Activated naive CD4-positive, alpha-beta T cell treated with anti-CD3 and anti-CD28 coated beads for 36 hours (primary cell): ENCODE measurements at regions not wholly inside any gene's neighbourhood (a gene's known extent, or its start where the extent isn't known, plus 50 kb on each side); places are given as distances from the start of the nearest gene placed in this dataset.
"Not testable (repeated sequence)": the region's sequence is repeated elsewhere in the genome, so short reads cannot be mapped to it uniquely, and the experiment has no call there.

Experiments used
- CTCF ChIA-PET: fragments of 350-600 bp; sonication (Branson Sonifier 250); formaldehyde crosslinking; loops from one replicate; lab custom pipeline; 2021; ENCODE audit warnings: antibody characterized with exemption; lab: Charles Lee
- DNase-seq: peaks from one replicate; pipeline ENCODE4 v3.0.0-alpha.2; 2020
- H3K27ac Mint-ChIP-seq: one replicate; pipeline ENCODE4 v1.8.0; 2021; ENCODE audit warnings: mild to moderate bottlenecking, mixed read lengths
- H3K27me3 Mint-ChIP-seq: one replicate; pipeline ENCODE4 v1.8.0; 2021; ENCODE audit warnings: low read depth, mixed read lengths
- H3K36me3 Mint-ChIP-seq: one replicate; pipeline ENCODE4 v1.8.0; 2021; ENCODE audit warnings: low read depth, mixed read lengths
- H3K4me1 Mint-ChIP-seq: one replicate; pipeline ENCODE4 v1.8.0; 2021; ENCODE audit warnings: low read depth, mixed read lengths
- H3K4me3 Mint-ChIP-seq: one replicate; pipeline ENCODE4 v1.8.0; 2021; ENCODE audit warnings: mild to moderate bottlenecking, moderate library complexity, mixed read lengths
- H3K9me3 Mint-ChIP-seq: one replicate; pipeline ENCODE4 v1.8.0; 2021; ENCODE audit warnings: mixed read lengths
- intact Hi-C: fragments of 100-400 bp; cut with micrococcal nuclease; formaldehyde crosslinking; loops from one replicate; pipeline ENCODE4 v1.15.1; 2023

- intact Hi-C loops = no loop called here
- H3K27ac Mint-ChIP-seq = no peak overlapping the region
- H3K4me3 Mint-ChIP-seq = no peak overlapping the region
- no peaks in the 10 kb centered on the region for H3K27me3 Mint-ChIP-seq
- H3K9me3 Mint-ChIP-seq = peaks cover 13% of the 10 kb centered on the region
- DNase-seq = no peak
- CTCF ChIA-PET = no interaction called here
- no peaks in the 10 kb centered on the region for H3K36me3 Mint-ChIP-seq
- H3K4me1 Mint-ChIP-seq = peaks cover 11% of the 10 kb centered on the region
These were observed 293.9 kb upstream of the GATB start for GRCh38 chr4:152054731-152055130.

GRCh38 chr4:152052451-152053057 is 291.7 kb upstream of the GATB start:
- Mint-ChIP-seq H3K36me3 (no peaks in the 10 kb centered on the region), H3K27me3 (no peaks in the 10 kb centered on the region), H3K27ac (no peak overlapping the region), H3K9me3 (peaks cover 7% of the 10 kb centered on the region), H3K4me1 (peaks cover 11% of the 10 kb centered on the region), H3K4me3 (no peak overlapping the region)
- DNase-seq = no peak
- CTCF ChIA-PET = no interaction called here
- intact Hi-C loops = no loop called here

GRCh38 chr4:152051332-152051731 is 290.5 kb upstream of the GATB start:
- intact Hi-C loops = not testable (repeated sequence)

GRCh38 chr4:152050106-152050505 is 289.3 kb upstream of the GATB start:
- Mint-ChIP-seq H3K36me3 (no peaks in the 10 kb centered on the region), H3K9me3 (no peaks in the 10 kb centered on the region), H3K4me3 (no peak overlapping the region), H3K27ac (no peak overlapping the region), H3K27me3 (no peaks in the 10 kb centered on the region), H3K4me1 (peaks cover 13% of the 10 kb centered on the region)
- CTCF ChIA-PET = no interaction called here
- no peak for DNase-seq
- intact Hi-C loops = no loop called here

More at GRCh38 chr4:152051332-152051731, 290.5 kb upstream of the GATB start:
- CTCF ChIA-PET, H3K9me3 Mint-ChIP-seq, H3K27me3 Mint-ChIP-seq, H3K27ac Mint-ChIP-seq, H3K36me3 Mint-ChIP-seq, H3K4me3 Mint-ChIP-seq, DNase-seq: not testable (repeated sequence)
- peaks cover 11% of the 10 kb centered on the region for H3K4me1 Mint-ChIP-seq

GRCh38 chr4:152047451-152047850 is 286.6 kb upstream of the GATB start:
- Mint-ChIP-seq H3K27ac (no peak overlapping the region), H3K27me3 (no peaks in the 10 kb centered on the region), H3K36me3 (no peaks in the 10 kb centered on the region), H3K4me1 (peaks cover 6% of the 10 kb centered on the region), H3K4me3 (no peak overlapping the region), H3K9me3 (peaks cover 11% of the 10 kb centered on the region)
- intact Hi-C loops = no loop called here
- DNase-seq = no peak
- CTCF ChIA-PET = interaction anchor here (0.6 kb wide), 1 partner anchor 10 kb away, joined by 4 read pairs; no protein-coding TSS in a partner anchor

GRCh38 chr4:152045807-152046571 is 285.2 kb upstream of the GATB start:
- intact Hi-C loops = no loop called here
- Mint-ChIP-seq H3K27me3 (no peaks in the 10 kb centered on the region), H3K4me1 (peaks cover 2% of the 10 kb centered on the region), H3K4me3 (no peak overlapping the region), H3K36me3 (no peaks in the 10 kb centered on the region), H3K9me3 (peaks cover 11% of the 10 kb centered on the region), H3K27ac (no peak overlapping the region)
- CTCF ChIA-PET = interaction anchor here (1.0 kb wide), 1 partner anchor 101 kb away, joined by 3 read pairs; no protein-coding TSS in a partner anchor
- DNase-seq = peak; percentile 20

- peaks cover 11% of the 10 kb centered on the region for H3K9me3 Mint-ChIP-seq
- no peak overlapping the region for H3K4me3 Mint-ChIP-seq
- no peak for DNase-seq
- no peaks in the 10 kb centered on the region for H3K36me3 Mint-ChIP-seq
- CTCF ChIA-PET = interaction anchor here (1.0 kb wide), 1 partner anchor 102 kb away, joined by 3 read pairs; no protein-coding TSS in a partner anchor
- no peaks in the 10 kb centered on the region for H3K27me3 Mint-ChIP-seq
- no peak overlapping the region for H3K27ac Mint-ChIP-seq
- peaks cover 2% of the 10 kb centered on the region for H3K4me1 Mint-ChIP-seq
- intact Hi-C loops = no loop called here
These were observed 284.6 kb upstream of the GATB start for GRCh38 chr4:152045449-152045806.

- intact Hi-C loops = no loop called here
- Mint-ChIP-seq H3K9me3 (peaks cover 11% of the 10 kb centered on the region), H3K4me1 (peaks cover 2% of the 10 kb centered on the region), H3K27me3 (no peaks in the 10 kb centered on the region), H3K27ac (no peak overlapping the region), H3K4me3 (no peak overlapping the region), H3K36me3 (no peaks in the 10 kb centered on the region)
- DNase-seq = no peak
- CTCF ChIA-PET = interaction anchor here (0.6 kb wide), 1 partner anchor 335 kb away, joined by 3 read pairs; no protein-coding TSS in a partner anchor
These were observed 283.7 kb upstream of the GATB start for GRCh38 chr4:152044331-152045036.

GRCh38 chr4:152041295-152041694 is 280.5 kb upstream of the GATB start:
- no peak for DNase-seq
- no peaks in the 10 kb centered on the region for H3K27me3 Mint-ChIP-seq
- H3K4me1 Mint-ChIP-seq = peaks cover 8% of the 10 kb centered on the region
- no peak overlapping the region for H3K27ac Mint-ChIP-seq
- H3K36me3 Mint-ChIP-seq = no peaks in the 10 kb centered on the region
- intact Hi-C loops = no loop called here
- peaks cover 11% of the 10 kb centered on the region for H3K9me3 Mint-ChIP-seq
- CTCF ChIA-PET = interaction anchor here (0.5 kb wide), 1 partner anchor 63 kb away, joined by 3 read pairs; no protein-coding TSS in a partner anchor
- H3K4me3 Mint-ChIP-seq = no peak overlapping the region

- Mint-ChIP-seq H3K27me3 (no peaks in the 10 kb centered on the region), H3K4me3 (no peak overlapping the region), H3K27ac (no peak overlapping the region), H3K4me1 (peaks cover 11% of the 10 kb centered on the region), H3K9me3 (peaks cover 11% of the 10 kb centered on the region), H3K36me3 (no peaks in the 10 kb centered on the region)
- intact Hi-C loops = no loop called here
- no peak for DNase-seq
- CTCF ChIA-PET = no interaction called here
These were observed 278.9 kb upstream of the GATB start for GRCh38 chr4:152039691-152040090.

- Mint-ChIP-seq H3K27ac (no peak overlapping the region), H3K4me3 (no peak overlapping the region), H3K27me3 (no peaks in the 10 kb centered on the region), H3K9me3 (peaks cover 8% of the 10 kb centered on the region), H3K4me1 (peaks cover 11% of the 10 kb centered on the region), H3K36me3 (no peaks in the 10 kb centered on the region)
- intact Hi-C loops = no loop called here
- no peak for DNase-seq
- CTCF ChIA-PET = no interaction called here
These were observed 278.2 kb upstream of the GATB start for GRCh38 chr4:152039023-152039481.

- H3K4me3 Mint-ChIP-seq = no peak overlapping the region
- no peaks in the 10 kb centered on the region for H3K27me3 Mint-ChIP-seq
- H3K27ac Mint-ChIP-seq = no peak overlapping the region
- H3K36me3 Mint-ChIP-seq = no peaks in the 10 kb centered on the region
- intact Hi-C loops = no loop called here
- peaks cover 11% of the 10 kb centered on the region for H3K4me1 Mint-ChIP-seq
- no peak for DNase-seq
- CTCF ChIA-PET = no interaction called here
- peaks cover 5% of the 10 kb centered on the region for H3K9me3 Mint-ChIP-seq
These were observed 277.4 kb upstream of the GATB start for GRCh38 chr4:152038238-152038637.
